PC-9 (cell line): ENCODE measurements at regions not wholly inside any gene's neighbourhood (a gene's known extent, or its start where the extent isn't known, plus 50 kb on each side); places are given as distances from the start of the nearest gene placed in this dataset.
"Not testable (repeated sequence)": the region's sequence is repeated elsewhere in the genome, so short reads cannot be mapped to it uniquely, and the experiment has no call there.

Experiments
- BruUV-seq: library from RNA; stranded (reverse); fragments of 400-500 nt; replicated peaks from 2 replicates; lab custom pipeline; 2021; lab: Mats Ljungman, UMichigan
- CTCF ChIA-PET: fragments of 300-600 bp; sonication (Branson Sonifier 250); formaldehyde crosslinking; loops from one replicate; lab custom pipeline; 2022; ENCODE audit warnings: antibody characterized with exemption; lab: Charles Lee
- POLR2A ChIA-PET: fragments of 300-600 bp; sonication (Branson Sonifier 250); formaldehyde crosslinking; loops from one replicate; lab custom pipeline; 2022; ENCODE audit warnings: antibody characterized with exemption; ENCODE audit not compliant: unreplicated experiment; lab: Charles Lee
- DNase-seq, 2 experiments: peaks; one replicate each; pipeline versions ENCODE4 v3.0.0 to v3.0.0-alpha.2; 2015 to 2022; ENCODE audit warnings: mixed read lengths in 1 of 2
- H2AFZ ChIP-seq: fragments of 200-600 bp; sonication (generic); 2 replicates; pipeline ENCODE4 v1.8.1; 2017; ENCODE audit warnings: antibody characterized with exemption
- H3F3A ChIP-seq: fragments of 200-600 bp; sonication (generic); 2 replicates; pipeline ENCODE4 v1.8.1; 2017; ENCODE audit warnings: antibody characterized with exemption, mild to moderate bottlenecking, low read depth; ENCODE audit not compliant: insufficient read depth
- H3K27ac ChIP-seq: fragments of 200-600 bp; sonication (generic); 2 replicates; pipeline ENCODE4 v1.6.1; 2016; ENCODE audit warnings: mixed run types
- H3K27me3 ChIP-seq: fragments of 200-600 bp; sonication (generic); 2 replicates; pipeline ENCODE4 v1.6.1; 2016; ENCODE audit warnings: low read depth, mixed run types; ENCODE audit not compliant: insufficient read depth
- H3K36me3 ChIP-seq: fragments of 200-600 bp; sonication (generic); 2 replicates; pipeline ENCODE4 v1.6.1; 2016; ENCODE audit warnings: low read depth, mixed run types
- H3K4me1 ChIP-seq: fragments of 200-600 bp; sonication (generic); replicated peaks from 2 replicates; pipeline ENCODE4 v1.6.1; 2016; ENCODE audit warnings: mixed run types; ENCODE audit not compliant: insufficient read depth
- H3K4me2 ChIP-seq: fragments of 200-600 bp; sonication (generic); 2 replicates; pipeline ENCODE4 v1.6.1; 2017; ENCODE audit warnings: mixed run types
- H3K4me3 ChIP-seq: fragments of 200-600 bp; sonication (generic); 2 replicates; pipeline ENCODE4 v1.6.1; 2016; ENCODE audit warnings: mixed run types
- H3K79me2 ChIP-seq: fragments of 200-600 bp; sonication (generic); 2 replicates; pipeline ENCODE4 v1.6.1; 2017; ENCODE audit warnings: low read depth, mixed run types
- H3K9me2 ChIP-seq: fragments of 200-600 bp; sonication (generic); 2 replicates; pipeline ENCODE4 v1.8.1; 2017; ENCODE audit warnings: mild to moderate bottlenecking; ENCODE audit not compliant: insufficient read depth
- H3K9me3 ChIP-seq: fragments of 200-600 bp; sonication (generic); 2 replicates; pipeline ENCODE4 v1.8.1; 2016; ENCODE audit warnings: low read depth; ENCODE audit not compliant: insufficient read depth
- H4K20me1 ChIP-seq: fragments of 200-600 bp; sonication (generic); 2 replicates; pipeline ENCODE4 v1.8.1; 2017; ENCODE audit not compliant: insufficient read depth
- CTCF ChIP-seq: fragments of 200-600 bp; sonication (generic); conservative IDR thresholded peaks from 2 replicates; pipeline ENCODE4 v1.6.1; 2017; ENCODE audit warnings: mixed run types, antibody characterized with exemption, mild to moderate bottlenecking, moderate library complexity
- EZH2 ChIP-seq: fragments of 200-600 bp; sonication (generic); IDR thresholded peaks from 2 replicates; pipeline ENCODE4 v1.8.0; 2017; ENCODE audit warnings: antibody characterized with exemption, low read depth
- intact Hi-C: fragments of 100-400 bp; cut with micrococcal nuclease; formaldehyde crosslinking; loops from one replicate; pipeline ENCODE4 v1.10.0; 2022; ENCODE audit not compliant: unreplicated experiment

GRCh38 chr7:4484545-4484944, 197.6 kb upstream of the FOXK1 start:
- TF ChIP-seq CTCF (no peak), EZH2 (no peak)
- CTCF ChIA-PET, result interaction anchor here (0.5 to 0.6 kb wide), 2 partner anchors 142 to 1815 kb away, joined by 3 to 4 read pairs; no protein-coding TSS in a partner anchor

GRCh38 chr7:4486907-4487306, 195.2 kb upstream of the FOXK1 start:
- no peak for TF ChIP-seq CTCF
- no peak for TF ChIP-seq EZH2
- Histone ChIP-seq H3F3A (no peaks in the 10 kb centered on the region), H3K4me2 (no peak overlapping the region), H3K4me3 (no peak overlapping the region), H3K27ac (no peak overlapping the region), H3K9me3 (no peaks in the 10 kb centered on the region), H3K9me2 (no peaks in the 10 kb centered on the region), H4K20me1 (no peaks in the 10 kb centered on the region; the same call in 1 of the 2 replicates), H3K36me3 (no peaks in the 10 kb centered on the region), H3K79me2 (no peaks in the 10 kb centered on the region), H3K4me1 (no peaks in the 10 kb centered on the region), H3K27me3 (peaks cover 76% of the 10 kb centered on the region), H2AFZ (no peak overlapping the region)
- no peak for DNase-seq
- ChIA-PET CTCF (no interaction called here), POLR2A (no interaction called here)
- no TSS peak for BruUV-seq
- intact Hi-C loops, result no loop called here

More at GRCh38 chr7:4484545-4484944, 197.6 kb upstream of the FOXK1 start:
- H3K9me3 ChIP-seq, result no peaks in the 10 kb centered on the region
- peaks cover 55% of the 10 kb centered on the region for H3K27me3 ChIP-seq
- H3K36me3 ChIP-seq, result no peaks in the 10 kb centered on the region
- BruUV-seq, result no TSS peak
- no peak overlapping the region for H3K27ac ChIP-seq
- intact Hi-C loops, result no loop called here
- H3K79me2 ChIP-seq, result no peaks in the 10 kb centered on the region
- no peak overlapping the region for H2AFZ ChIP-seq
- H3F3A ChIP-seq, result no peaks in the 10 kb centered on the region
- no peaks in the 10 kb centered on the region for H3K9me2 ChIP-seq
- H3K4me1 ChIP-seq, result no peaks in the 10 kb centered on the region
- no peak for DNase-seq
- POLR2A ChIA-PET, result no interaction called here
- H4K20me1 ChIP-seq, result no peaks in the 10 kb centered on the region
- no peak overlapping the region for H3K4me2 ChIP-seq
- no peak overlapping the region for H3K4me3 ChIP-seq

GRCh38 chr7:4496911-4497310, 185.2 kb upstream of the FOXK1 start:
- H3K4me1 ChIP-seq, H3K27ac ChIP-seq, DNase-seq, intact Hi-C loops, H3K9me2 ChIP-seq, H3F3A ChIP-seq, H3K36me3 ChIP-seq, H3K79me2 ChIP-seq, BruUV-seq, H2AFZ ChIP-seq, CTCF ChIA-PET, H3K4me3 ChIP-seq, H3K4me2 ChIP-seq, H4K20me1 ChIP-seq, POLR2A ChIA-PET: not testable (repeated sequence)
- Histone ChIP-seq H3K9me3 (peaks cover 18% of the 10 kb centered on the region), H3K27me3 (peaks cover 16% of the 10 kb centered on the region)

- TF ChIP-seq CTCF, result no peak
- TF ChIP-seq EZH2, result no peak
- ChIA-PET POLR2A (no interaction called here), CTCF (no interaction called here)
- no peaks in the 10 kb centered on the region for H3K4me1 ChIP-seq
- peaks cover 13% of the 10 kb centered on the region; the same call in 1 of the 2 replicates for H3K27me3 ChIP-seq
- no TSS peak for BruUV-seq
- no peaks in the 10 kb centered on the region for H3F3A ChIP-seq
- H3K9me2 ChIP-seq, result peaks cover 4% of the 10 kb centered on the region; the same call in 1 of the 2 replicates
- H2AFZ ChIP-seq, result no peak overlapping the region
- H3K36me3 ChIP-seq, result no peaks in the 10 kb centered on the region
- H3K9me3 ChIP-seq, result peaks cover 15% of the 10 kb centered on the region
- DNase-seq, result no peak
- no peaks in the 10 kb centered on the region for H4K20me1 ChIP-seq
- H3K4me3 ChIP-seq, result no peak overlapping the region
- H3K27ac ChIP-seq, result no peak overlapping the region
- no peak overlapping the region for H3K4me2 ChIP-seq
- H3K79me2 ChIP-seq, result no peaks in the 10 kb centered on the region
- intact Hi-C loops, result no loop called here
Observed at GRCh38 chr7:4500812-4501211, 181.3 kb upstream of the FOXK1 start.

GRCh38 chr7:4507886-4508285, 174.2 kb upstream of the FOXK1 start:
- H3F3A ChIP-seq, BruUV-seq, H4K20me1 ChIP-seq, H3K9me2 ChIP-seq, H3K79me2 ChIP-seq, H3K4me2 ChIP-seq, H2AFZ ChIP-seq, POLR2A ChIA-PET, H3K36me3 ChIP-seq, H3K27ac ChIP-seq, intact Hi-C loops, DNase-seq, H3K9me3 ChIP-seq, H3K4me1 ChIP-seq, H3K4me3 ChIP-seq, CTCF ChIA-PET: not testable (repeated sequence)
- peaks cover 65% of the 10 kb centered on the region for H3K27me3 ChIP-seq
